ENCODE measurements at regions not wholly inside any gene's neighbourhood (a gene's known extent, or its start where the extent isn't known, plus 50 kb on each side); places are given as distances from the start of the nearest gene placed in this dataset.

- Mint-ChIP-seq H3K36me3 (ENCODE audit: insufficient read depth, unreplicated experiment) (no peaks in the 10 kb centered on the region), H3K27ac (ENCODE audit: unreplicated experiment) (no peak overlapping the region), H3K4me1 (ENCODE audit: low read depth, unreplicated experiment) (no peaks in the 10 kb centered on the region), H3K9me3 (ENCODE audit: unreplicated experiment) (no peaks in the 10 kb centered on the region), H3K4me3 (ENCODE audit: unreplicated experiment) (no peak overlapping the region), H3K27me3 (ENCODE audit: insufficient read depth, unreplicated experiment) (peaks cover 2% of the 10 kb centered on the region)
- ChIA-PET CTCF (interaction anchor here (0.6 kb wide), 1 partner anchor 30 kb away, joined by 3 read pairs; no protein-coding TSS in a partner anchor), POLR2A (no interaction called here)
- no peaks in the 10 kb centered on the region for H3K27me3 ChIP-seq (replicated peaks; ENCODE audit: control insufficient read depth, insufficient read depth, low read length)
- no peaks in the 10 kb centered on the region for H3K9me3 ChIP-seq
- no peaks in the 10 kb centered on the region for H3K36me3 ChIP-seq (ENCODE audit: control insufficient read depth, insufficient read depth, low read length)
- DNase-seq = no peak
- BruUV-seq (replicated peaks) = no TSS peak
- intact Hi-C loops (cut with micrococcal nuclease; ENCODE audit: unreplicated experiment) = no loop called here
- no peak overlapping the region for H3K4me3 ChIP-seq (ENCODE audit: low read depth, low read length)
- no peak for TF ChIP-seq CTCF (IDR thresholded peaks at IDR 0.05; ENCODE audit: insufficient read depth in 1 of 2, low read depth in 1 of 2, low read length in 1 of 2, severe bottlenecking in 1 of 2, unreplicated experiment in 1 of 2)
- no peaks in the 10 kb centered on the region for H3K4me1 ChIP-seq
Observed at GRCh38 chr7:114110666-114111065, 191.9 kb upstream of the PPP1R3A start.

- no peaks in the 10 kb centered on the region for H3K27me3 ChIP-seq (replicated peaks; ENCODE audit: control insufficient read depth, insufficient read depth, low read length)
- BruUV-seq (replicated peaks) = no TSS peak
- no peaks in the 10 kb centered on the region for H3K9me3 ChIP-seq
- no peak for TF ChIP-seq CTCF (IDR thresholded peaks at IDR 0.05; ENCODE audit: insufficient read depth in 1 of 2, low read depth in 1 of 2, low read length in 1 of 2, severe bottlenecking in 1 of 2, unreplicated experiment in 1 of 2)
- intact Hi-C loops (cut with micrococcal nuclease; ENCODE audit: unreplicated experiment) = no loop called here
- H3K9me3 Mint-ChIP-seq (ENCODE audit: unreplicated experiment) = no peaks in the 10 kb centered on the region
- CTCF ChIA-PET = no interaction called here
- no peak overlapping the region for H3K4me3 Mint-ChIP-seq (ENCODE audit: unreplicated experiment)
- H3K27me3 Mint-ChIP-seq (ENCODE audit: insufficient read depth, unreplicated experiment) = peaks cover 2% of the 10 kb centered on the region
- H3K36me3 Mint-ChIP-seq (ENCODE audit: insufficient read depth, unreplicated experiment) = no peaks in the 10 kb centered on the region
- POLR2A ChIA-PET = no interaction called here
- H3K27ac Mint-ChIP-seq (ENCODE audit: unreplicated experiment) = no peak overlapping the region
- no peak for DNase-seq
- H3K36me3 ChIP-seq (ENCODE audit: control insufficient read depth, insufficient read depth, low read length) = no peaks in the 10 kb centered on the region
- no peaks in the 10 kb centered on the region for H3K4me1 ChIP-seq
- no peak overlapping the region for H3K4me3 ChIP-seq (ENCODE audit: low read depth, low read length)
- no peaks in the 10 kb centered on the region for H3K4me1 Mint-ChIP-seq (ENCODE audit: low read depth, unreplicated experiment)
Observed at GRCh38 chr7:114109721-114110120, 190.9 kb upstream of the PPP1R3A start.

- no peaks in the 10 kb centered on the region for H3K27me3 ChIP-seq (replicated peaks; ENCODE audit: control insufficient read depth, insufficient read depth, low read length)
- H3K36me3 ChIP-seq (ENCODE audit: control insufficient read depth, insufficient read depth, low read length) = no peaks in the 10 kb centered on the region
- Mint-ChIP-seq H3K27ac (ENCODE audit: unreplicated experiment) (no peak overlapping the region), H3K36me3 (ENCODE audit: insufficient read depth, unreplicated experiment) (no peaks in the 10 kb centered on the region), H3K9me3 (ENCODE audit: unreplicated experiment) (no peaks in the 10 kb centered on the region), H3K27me3 (ENCODE audit: insufficient read depth, unreplicated experiment) (peaks cover 2% of the 10 kb centered on the region), H3K4me3 (ENCODE audit: unreplicated experiment) (no peak overlapping the region), H3K4me1 (ENCODE audit: low read depth, unreplicated experiment) (no peaks in the 10 kb centered on the region)
- H3K4me3 ChIP-seq (ENCODE audit: low read depth, low read length) = no peak overlapping the region
- H3K9me3 ChIP-seq = no peaks in the 10 kb centered on the region
- intact Hi-C loops (cut with micrococcal nuclease; ENCODE audit: unreplicated experiment) = no loop called here
- DNase-seq = no peak
- no peak for TF ChIP-seq CTCF (IDR thresholded peaks at IDR 0.05; ENCODE audit: insufficient read depth in 1 of 2, low read depth in 1 of 2, low read length in 1 of 2, severe bottlenecking in 1 of 2, unreplicated experiment in 1 of 2)
- no peaks in the 10 kb centered on the region for H3K4me1 ChIP-seq
- ChIA-PET POLR2A (no interaction called here), CTCF (no interaction called here)
- BruUV-seq (replicated peaks) = no TSS peak
Observed at GRCh38 chr7:114109304-114109703, 190.5 kb upstream of the PPP1R3A start.

Measured in Caco-2 (cell line).